IgD-negative memory B cell (primary cell): ENCODE measurements at regions not wholly inside any gene's neighbourhood (a gene's known extent, or its start where the extent isn't known, plus 50 kb on each side); places are given as distances from the start of the nearest gene placed in this dataset.

Source experiments
- H3K27ac Mint-ChIP-seq, 3 donors: one replicate each; pipeline ENCODE4 v1.8.0; 2020 to 2022; ENCODE audit warnings: mild to moderate bottlenecking in 3 of 3, mixed read lengths in 3 of 3, moderate library complexity in 1 of 3
- H3K27me3 Mint-ChIP-seq: one replicate; pipeline ENCODE4 v1.8.0; 2021; ENCODE audit warnings: mixed read lengths
- H3K36me3 Mint-ChIP-seq: one replicate; pipeline ENCODE4 v1.8.0; 2020; ENCODE audit warnings: mild to moderate bottlenecking, mixed read lengths
- H3K4me1 Mint-ChIP-seq, 3 donors: one replicate each; pipeline ENCODE4 v1.8.0; 2020 to 2022; ENCODE audit warnings: mixed read lengths in 3 of 3, mild to moderate bottlenecking in 1 of 3
- H3K4me3 Mint-ChIP-seq, 4 donors: one replicate each; pipeline ENCODE4 v1.8.0; 2020 to 2022; ENCODE audit warnings: mild to moderate bottlenecking in 4 of 4, mixed read lengths in 4 of 4, moderate library complexity in 3 of 4
- H3K9me3 Mint-ChIP-seq, 3 donors: one replicate each; pipeline ENCODE4 v1.8.0; 2020 to 2021; ENCODE audit warnings: mixed read lengths in 3 of 3, mild to moderate bottlenecking in 1 of 3

DNA sequence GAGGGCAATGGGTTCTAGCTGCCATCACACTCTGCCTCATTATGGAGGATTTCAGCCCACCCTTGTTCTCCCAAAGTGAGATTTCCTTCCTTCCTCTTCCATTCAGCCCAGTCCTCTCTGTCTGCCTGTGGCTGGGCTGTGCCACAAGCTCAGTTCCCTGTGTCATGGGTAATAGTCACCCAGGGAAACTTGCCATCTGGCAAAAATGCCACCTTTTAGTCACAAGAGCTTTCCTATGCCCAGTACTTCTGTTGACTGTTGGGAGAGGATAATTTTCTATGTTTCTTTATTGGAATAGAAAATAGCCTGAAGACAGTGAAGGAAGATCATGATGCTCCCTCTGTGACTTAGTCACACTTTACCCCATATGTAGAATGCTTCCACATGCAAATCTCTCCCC, 71.4 kb downstream of the TLR4 start:
- peaks cover 2% of the 10 kb centered on the region for H3K36me3 Mint-ChIP-seq
- H3K27ac Mint-ChIP-seq: no peak overlapping the region
- peaks cover 0 to 3% (median 0%) of the 10 kb centered on the region in 3 donors for H3K4me1 Mint-ChIP-seq
- H3K4me3 Mint-ChIP-seq: no peak overlapping the region
- peaks cover 11% of the 10 kb centered on the region for H3K27me3 Mint-ChIP-seq
- H3K9me3 Mint-ChIP-seq: no peaks in the 10 kb centered on the region

GRCh38 chr9:117777823-117778222, 73.6 kb downstream of the TLR4 start:
- H3K27ac Mint-ChIP-seq: no peak overlapping the region
- no peaks in the 10 kb centered on the region for H3K36me3 Mint-ChIP-seq
- H3K27me3 Mint-ChIP-seq: peaks cover 8% of the 10 kb centered on the region
- no peak overlapping the region for H3K4me3 Mint-ChIP-seq
- peaks cover 0 to 3% (median 0%) of the 10 kb centered on the region in 3 donors for H3K4me1 Mint-ChIP-seq
- no peaks in the 10 kb centered on the region for H3K9me3 Mint-ChIP-seq

- Mint-ChIP-seq H3K36me3 (no peaks in the 10 kb centered on the region), H3K4me1 (peaks cover 0 to 3% (median 0%) of the 10 kb centered on the region in 3 donors), H3K27ac (no peak overlapping the region), H3K4me3 (no peak overlapping the region), H3K9me3 (no peaks in the 10 kb centered on the region), H3K27me3 (peaks cover 4% of the 10 kb centered on the region)
These were observed 75.6 kb downstream of the TLR4 start for GRCh38 chr9:117779760-117780159.

DNA sequence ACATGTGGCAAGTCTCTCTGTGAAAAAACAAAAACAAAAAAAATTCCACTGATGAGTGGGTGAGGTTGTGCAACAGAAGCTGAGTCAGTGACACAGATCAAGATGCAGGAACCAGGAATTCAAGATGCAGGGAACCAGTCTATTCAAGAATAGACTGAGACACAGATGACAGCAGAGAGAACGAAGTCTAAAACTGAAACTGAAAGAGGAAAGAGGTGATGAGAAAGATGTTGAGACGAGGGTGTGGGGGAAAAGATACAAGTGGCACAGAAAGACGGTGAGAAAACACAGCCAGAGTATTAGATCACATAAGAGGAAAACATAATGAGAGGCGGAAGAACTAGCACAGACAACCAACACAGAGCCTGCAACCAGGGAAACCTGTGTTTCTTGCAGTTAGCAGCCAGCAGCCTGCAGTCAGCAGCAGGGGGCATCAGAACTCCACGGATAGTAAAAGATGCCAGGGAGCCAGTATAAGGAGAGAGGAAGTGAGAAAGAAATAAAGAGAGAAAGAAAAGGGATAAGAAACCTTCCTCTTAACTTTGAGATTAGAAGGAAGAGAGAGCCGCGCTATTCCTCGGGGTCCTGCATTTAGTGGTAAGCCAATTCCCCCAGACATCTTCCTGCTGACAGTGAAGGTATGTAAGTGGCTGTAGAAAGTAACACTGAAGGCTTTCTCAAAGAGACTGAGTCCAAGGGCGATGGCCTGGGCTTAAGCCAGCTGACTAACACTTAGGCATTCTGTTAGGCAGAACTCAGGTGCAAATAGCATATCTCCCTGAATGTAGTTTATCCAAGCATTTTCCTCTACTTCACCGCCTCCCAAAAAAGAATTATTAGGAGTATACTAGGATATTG, 79.0 kb downstream of the TLR4 start:
- Mint-ChIP-seq H3K9me3 (no peaks in the 10 kb centered on the region), H3K27me3 (no peaks in the 10 kb centered on the region), H3K27ac (no peak overlapping the region), H3K4me1 (peaks cover 0 to 1% (median 0%) of the 10 kb centered on the region in 3 donors), H3K4me3 (no peak overlapping the region), H3K36me3 (no peaks in the 10 kb centered on the region)

DNA sequence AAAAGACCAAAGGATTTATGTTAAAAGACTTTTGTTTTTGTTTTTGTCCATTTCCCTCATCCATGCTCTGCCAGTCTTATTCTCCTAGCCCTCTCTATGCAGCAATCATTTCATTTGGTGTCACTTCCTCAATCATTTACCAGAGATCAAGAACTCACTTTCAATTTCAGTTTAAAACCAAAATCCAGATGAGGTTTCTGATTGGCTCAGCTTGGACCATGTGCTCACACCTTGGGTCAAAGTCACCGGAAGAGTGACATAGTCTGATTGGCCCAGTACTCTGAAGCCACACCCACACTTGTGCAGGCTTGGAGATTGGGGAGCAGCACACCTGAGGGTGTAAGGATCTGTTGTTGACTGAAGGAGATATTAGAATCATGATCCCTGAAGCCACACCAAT, 79.6 kb downstream of the TLR4 start:
- Mint-ChIP-seq H3K9me3 (no peaks in the 10 kb centered on the region), H3K4me3 (no peak overlapping the region), H3K27ac (no peak overlapping the region), H3K36me3 (no peaks in the 10 kb centered on the region), H3K4me1 (peaks cover 0 to under 1% (median 0%) of the 10 kb centered on the region in 3 donors), H3K27me3 (no peaks in the 10 kb centered on the region)

DNA sequence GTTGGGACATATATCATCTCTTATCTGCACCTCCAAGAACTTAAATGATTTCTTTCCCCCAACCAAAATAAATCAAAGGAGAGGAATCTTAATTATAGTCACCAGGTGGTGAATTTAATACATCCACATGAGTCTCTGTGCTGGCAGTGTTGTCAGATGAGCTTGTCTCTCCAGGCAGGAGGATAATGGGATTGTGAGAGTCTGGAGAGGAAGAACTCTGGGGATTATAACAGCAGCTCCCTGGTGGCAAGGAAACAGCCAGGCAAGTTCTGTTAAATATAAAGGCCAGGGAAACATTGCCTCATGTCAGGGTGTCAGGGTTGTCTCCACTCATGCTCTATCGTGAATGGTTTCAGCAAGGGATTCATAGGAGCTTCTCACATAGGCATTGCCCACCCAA, 80.8 kb downstream of the TLR4 start:
- Mint-ChIP-seq H3K9me3 (no peaks in the 10 kb centered on the region), H3K4me3 (no peak overlapping the region)

DNA sequence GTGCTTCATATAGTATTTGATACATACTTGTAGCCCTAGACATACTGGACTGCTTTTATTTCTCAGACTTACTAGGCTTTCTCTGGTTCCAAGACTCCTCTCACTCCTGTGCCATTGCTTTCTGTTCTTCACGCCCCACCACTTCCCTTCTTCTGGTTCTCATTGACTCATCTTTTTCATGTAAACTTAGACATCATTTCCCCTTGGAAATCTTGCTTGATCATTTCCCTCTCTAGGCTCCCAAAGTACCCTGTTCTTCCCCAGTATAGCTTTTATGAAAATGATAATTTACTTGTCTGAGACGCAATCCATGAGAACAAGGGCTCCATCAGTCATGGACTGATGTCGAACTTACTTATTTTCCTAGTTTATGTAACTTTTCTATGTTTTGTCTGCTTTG, 83.5 kb downstream of the TLR4 start:
- no peaks in the 10 kb centered on the region for H3K4me1 Mint-ChIP-seq
- no peak overlapping the region for H3K4me3 Mint-ChIP-seq
- H3K27ac Mint-ChIP-seq: no peak overlapping the region
- H3K9me3 Mint-ChIP-seq: peaks cover 0 to 3% (median 2%) of the 10 kb centered on the region in 3 donors
- H3K36me3 Mint-ChIP-seq: peaks cover 2% of the 10 kb centered on the region
- H3K27me3 Mint-ChIP-seq: no peaks in the 10 kb centered on the region

More for the DNA sequence above, 80.8 kb downstream of the TLR4 start:
- no peaks in the 10 kb centered on the region for H3K27me3 Mint-ChIP-seq
- H3K27ac Mint-ChIP-seq: no peak overlapping the region
- no peaks in the 10 kb centered on the region for H3K36me3 Mint-ChIP-seq
- H3K4me1 Mint-ChIP-seq: no peaks in the 10 kb centered on the region

DNA sequence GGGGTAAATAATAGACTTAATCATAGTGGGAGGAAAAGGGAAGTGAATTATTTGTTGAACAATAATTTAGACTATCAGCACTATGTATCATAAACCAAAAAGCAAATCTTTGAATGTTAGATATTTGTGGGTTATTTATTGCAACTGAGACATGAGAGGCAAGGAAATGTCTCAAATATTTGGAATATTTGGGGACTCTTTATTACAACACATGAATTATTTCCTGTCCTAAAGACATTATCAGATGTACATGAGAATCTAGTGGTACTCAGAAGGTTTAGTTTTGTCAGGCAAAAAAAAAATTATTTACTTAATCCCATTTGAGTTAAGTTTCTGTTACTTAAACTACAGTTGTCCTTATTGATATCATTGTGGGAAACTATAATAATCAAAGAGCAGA, 91.1 kb downstream of the TLR4 start:
- no peak overlapping the region for H3K4me3 Mint-ChIP-seq
- H3K27me3 Mint-ChIP-seq: peaks cover 4% of the 10 kb centered on the region
- no peaks in the 10 kb centered on the region for H3K4me1 Mint-ChIP-seq
- H3K27ac Mint-ChIP-seq: no peak overlapping the region
- H3K9me3 Mint-ChIP-seq: peaks cover 0 to 2% (median 2%) of the 10 kb centered on the region in 3 donors
- H3K36me3 Mint-ChIP-seq: peaks cover 2% of the 10 kb centered on the region

- Mint-ChIP-seq H3K36me3 (no peaks in the 10 kb centered on the region), H3K9me3 (no peaks in the 10 kb centered on the region), H3K27ac (no peak overlapping the region), H3K4me3 (no peak overlapping the region), H3K4me1 (no peaks in the 10 kb centered on the region), H3K27me3 (peaks cover 9% of the 10 kb centered on the region)
These were observed 92.5 kb downstream of the TLR4 start for GRCh38 chr9:117796681-117797080.

DNA sequence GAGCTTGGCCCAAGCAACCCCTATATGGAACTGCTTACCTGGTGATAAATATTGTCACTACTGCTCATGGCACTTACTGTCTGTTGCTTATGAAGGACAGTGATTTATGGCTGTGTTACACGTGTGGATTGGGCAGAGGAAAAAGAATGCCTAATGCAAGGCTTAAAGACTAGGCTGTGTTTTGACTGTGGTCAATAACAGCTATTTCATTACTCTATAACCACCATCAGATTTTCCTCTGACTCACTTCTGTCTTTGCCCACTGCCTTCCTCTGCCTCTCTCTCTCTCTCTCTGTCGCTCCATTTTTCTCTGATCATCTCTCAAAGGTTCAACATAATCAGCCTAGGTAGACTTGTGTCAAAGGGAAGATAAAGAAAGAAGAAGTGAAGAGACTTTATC, 96.2 kb downstream of the TLR4 start:
- H3K36me3 Mint-ChIP-seq: peaks cover 3% of the 10 kb centered on the region
- no peak overlapping the region for H3K4me3 Mint-ChIP-seq
- H3K27me3 Mint-ChIP-seq: peaks cover 15% of the 10 kb centered on the region
- H3K27ac Mint-ChIP-seq: no peak overlapping the region
- no peaks in the 10 kb centered on the region for H3K9me3 Mint-ChIP-seq
- H3K4me1 Mint-ChIP-seq: no peaks in the 10 kb centered on the region

DNA sequence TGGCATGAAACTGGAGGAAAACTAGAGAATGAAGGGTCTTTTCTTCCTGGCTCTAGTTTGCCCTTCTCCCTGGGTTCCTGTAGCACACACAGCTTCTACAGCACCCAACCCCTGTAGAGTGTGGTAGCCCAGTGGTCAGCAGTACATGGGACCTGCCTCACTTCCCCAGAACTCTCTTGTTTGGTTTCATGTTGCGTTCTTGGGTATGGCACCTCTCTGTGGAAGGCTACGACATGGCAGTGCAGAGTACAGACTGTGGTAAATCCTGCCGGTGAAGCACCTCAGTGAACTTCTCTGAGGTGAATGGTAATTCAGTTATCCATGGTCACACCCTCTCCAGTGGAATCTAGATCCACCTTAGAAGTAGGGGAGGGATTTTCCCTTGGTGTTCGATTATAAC, 105.5 kb downstream of the TLR4 start:
- H3K27me3 Mint-ChIP-seq: peaks cover 32% of the 10 kb centered on the region
- no peaks in the 10 kb centered on the region for H3K4me1 Mint-ChIP-seq
- H3K27ac Mint-ChIP-seq: no peak overlapping the region

DNA sequence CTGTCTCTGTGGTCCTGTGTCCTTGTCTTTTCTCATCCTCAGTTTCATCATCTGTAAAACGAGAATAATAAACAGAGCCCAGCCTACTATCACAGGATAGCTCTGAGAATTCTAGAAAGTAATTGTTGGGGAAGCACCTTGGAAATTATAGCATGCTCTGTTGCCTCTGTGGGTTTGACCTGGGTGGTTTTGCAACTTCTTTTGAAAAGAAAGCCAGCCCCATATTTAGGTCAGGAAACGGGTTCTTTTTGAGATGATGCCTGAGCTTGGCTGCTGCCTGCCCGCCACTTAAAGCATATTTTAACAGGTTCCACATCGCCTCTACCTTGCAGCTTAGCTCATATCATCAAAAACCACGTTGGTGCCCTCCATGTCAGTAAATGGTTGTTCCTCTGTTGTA, 111.1 kb downstream of the TLR4 start:
- H3K27me3 Mint-ChIP-seq: peaks cover 32% of the 10 kb centered on the region
- H3K4me3 Mint-ChIP-seq: no peak overlapping the region
- H3K36me3 Mint-ChIP-seq: no peaks in the 10 kb centered on the region
- peak overlapping the region in 1 of 3 donors; percentile 67 for H3K27ac Mint-ChIP-seq
- H3K9me3 Mint-ChIP-seq: peaks cover 0 to 2% (median 0%) of the 10 kb centered on the region in 3 donors
- H3K4me1 Mint-ChIP-seq: peaks cover 4 to 11% (median 11%) of the 10 kb centered on the region in 3 donors

More for the DNA sequence above, 105.5 kb downstream of the TLR4 start:
- Mint-ChIP-seq H3K4me3 (no peak overlapping the region), H3K9me3 (peaks cover 0 to 4% (median 2%) of the 10 kb centered on the region in 3 donors), H3K36me3 (no peaks in the 10 kb centered on the region)

DNA sequence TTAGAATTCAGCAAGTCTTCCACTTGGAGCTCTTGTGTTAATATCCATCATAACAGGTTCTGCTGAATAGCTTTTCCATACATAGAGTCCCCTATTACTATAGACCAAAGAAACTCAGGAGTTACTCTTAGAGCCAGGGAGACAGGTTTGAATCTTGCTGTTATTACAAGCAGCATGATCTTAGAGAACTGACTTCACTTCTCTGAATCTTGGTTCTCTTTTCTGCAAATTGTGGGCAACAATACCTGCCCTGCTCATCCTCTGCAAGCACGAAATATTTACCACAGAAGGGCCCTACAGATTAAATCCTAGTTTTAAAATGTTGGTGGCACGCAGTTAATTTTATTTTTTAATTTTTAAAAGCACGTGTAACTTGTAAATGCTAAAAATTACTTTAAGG, 111.7 kb downstream of the TLR4 start:
- Mint-ChIP-seq H3K27ac (peak overlapping the region in 1 of 3 donors; percentile 67), H3K36me3 (no peaks in the 10 kb centered on the region), H3K4me3 (no peak overlapping the region), H3K27me3 (peaks cover 32% of the 10 kb centered on the region), H3K4me1 (peaks cover 4 to 11% (median 11%) of the 10 kb centered on the region in 3 donors), H3K9me3 (peaks cover 0 to 2% (median 0%) of the 10 kb centered on the region in 3 donors)

- peaks cover 17 to 26% (median 18%) of the 10 kb centered on the region in 3 donors for H3K4me1 Mint-ChIP-seq
- H3K36me3 Mint-ChIP-seq: peaks cover 2% of the 10 kb centered on the region
- H3K4me3 Mint-ChIP-seq: no peak overlapping the region
- H3K27me3 Mint-ChIP-seq: peaks cover 16% of the 10 kb centered on the region
- H3K27ac Mint-ChIP-seq: no peak overlapping the region
- H3K9me3 Mint-ChIP-seq: peaks cover 0 to 2% (median 2%) of the 10 kb centered on the region in 3 donors
These were observed 117.8 kb downstream of the TLR4 start for GRCh38 chr9:117821954-117822353.

DNA sequence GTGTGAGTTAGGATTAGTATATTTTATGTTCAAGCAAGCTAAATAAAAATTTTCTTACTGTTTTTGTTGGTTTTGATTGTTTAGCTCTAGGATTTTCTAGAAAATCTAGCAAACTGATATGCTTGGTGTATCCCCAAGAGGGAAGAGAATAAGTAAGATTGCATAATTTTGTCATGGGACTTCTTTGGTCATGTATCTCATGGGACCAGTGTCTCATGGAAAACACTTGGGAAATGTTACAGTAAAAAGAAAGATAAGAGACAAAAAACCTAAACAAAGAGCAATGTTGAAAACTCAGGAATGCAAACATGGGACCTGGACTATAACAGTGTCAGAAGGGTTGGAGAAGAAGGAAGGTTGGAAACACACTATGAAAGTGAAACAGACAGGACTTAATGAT, 119.4 kb downstream of the TLR4 start:
- H3K27me3 Mint-ChIP-seq: peaks cover 14% of the 10 kb centered on the region
- peaks cover 2% of the 10 kb centered on the region for H3K36me3 Mint-ChIP-seq
- peaks cover 0 to 2% (median 2%) of the 10 kb centered on the region in 3 donors for H3K9me3 Mint-ChIP-seq
- no peak overlapping the region for H3K4me3 Mint-ChIP-seq
- no peak overlapping the region for H3K27ac Mint-ChIP-seq
- peaks cover 19 to 27% (median 22%) of the 10 kb centered on the region in 3 donors for H3K4me1 Mint-ChIP-seq
